Testis (tissue), 2 donors: ENCODE measurements at regions not wholly inside any gene's neighbourhood (a gene's known extent, or its start where the extent isn't known, plus 50 kb on each side); places are given as distances from the start of the nearest gene placed in this dataset.

Experiments used
- CTCF ChIP-seq, 3 experiments: fragments of 450-650 bp in 2 of 3; fragments of 200-600 bp in 1 of 3; sonication (generic) in 1 of 3; IDR thresholded peaks; one replicate each; pipeline ENCODE4 v1.5.1; 2016 to 2019; ENCODE audit warnings: antibody characterized with exemption in 3 of 3, mild to moderate bottlenecking in 2 of 3, moderate library complexity in 1 of 3
- POLR2A ChIP-seq: fragments of 450-650 bp; IDR thresholded peaks from one replicate; pipeline ENCODE4 v1.6.1; 2017; ENCODE audit warnings: antibody characterized with exemption, mild to moderate bottlenecking, moderate library complexity

DNA sequence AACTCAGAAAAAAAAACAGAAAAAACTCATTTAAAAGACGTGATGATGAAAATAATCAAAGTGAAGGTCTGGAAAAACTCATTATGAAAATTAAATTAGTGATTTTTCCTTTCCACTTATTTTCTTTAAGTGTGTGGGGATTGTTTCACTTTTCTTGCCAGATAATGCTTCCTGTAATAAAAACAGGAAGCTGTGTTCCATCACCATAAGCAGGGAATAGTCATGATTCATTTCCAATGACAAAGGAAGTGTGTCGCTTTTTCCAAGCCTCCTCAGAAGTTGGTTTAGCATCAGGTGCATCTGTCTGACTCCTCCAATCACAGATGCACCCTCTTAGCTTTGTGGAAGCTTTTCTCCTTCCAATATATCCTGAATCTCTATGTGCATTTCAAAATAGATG, 2068.7 kb downstream of the MAT2B start:
- TF ChIP-seq CTCF (IDR thresholded peaks at IDR 0.05) (no peak), POLR2A (no peak)
